Activated naive CD8-positive, alpha-beta T cell (primary cell): ENCODE measurements at regions not wholly inside any gene's neighbourhood (a gene's known extent, or its start where the extent isn't known, plus 50 kb on each side); places are given as distances from the start of the nearest gene placed in this dataset.
"Not testable (repeated sequence)": the region's sequence is repeated elsewhere in the genome, so short reads cannot be mapped to it uniquely, and the experiment has no call there.

Experiments
- H3K27ac Mint-ChIP-seq: one replicate; pipeline ENCODE4 v1.8.0; 2021; ENCODE audit warnings: mixed read lengths
- H3K27me3 Mint-ChIP-seq: one replicate; pipeline ENCODE4 v1.8.0; 2021; ENCODE audit warnings: mixed read lengths
- H3K36me3 Mint-ChIP-seq: one replicate; pipeline ENCODE4 v1.8.0; 2021; ENCODE audit warnings: mixed read lengths
- H3K4me1 Mint-ChIP-seq: one replicate; pipeline ENCODE4 v1.8.0; 2021; ENCODE audit warnings: low read depth, mixed read lengths
- H3K4me3 Mint-ChIP-seq: one replicate; pipeline ENCODE4 v1.8.0; 2021; ENCODE audit warnings: mild to moderate bottlenecking, mixed read lengths
- H3K9me3 Mint-ChIP-seq: one replicate; pipeline ENCODE4 v1.8.0; 2021; ENCODE audit warnings: low read depth, mixed read lengths

DNA sequence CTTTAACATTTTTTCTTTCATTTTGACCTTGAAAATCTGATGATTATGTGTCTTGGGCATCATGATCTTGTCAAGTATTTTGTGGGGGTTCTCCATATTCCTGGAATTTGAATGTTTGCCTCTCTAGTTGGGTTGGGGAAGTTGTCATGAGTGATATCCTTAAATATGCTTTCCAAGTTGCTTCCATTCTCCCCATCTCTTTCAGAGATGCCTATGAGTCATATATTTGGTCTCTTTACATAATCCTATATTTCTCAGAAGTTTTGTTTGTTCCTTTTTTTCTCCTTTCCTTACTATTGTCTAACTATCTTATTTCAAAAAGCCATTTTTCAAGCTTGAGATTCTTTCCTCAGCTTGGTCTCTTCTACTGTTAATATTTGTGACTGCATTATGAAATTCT lies 69.0 kb upstream of the CCDC80 start:
- no peak overlapping the region for H3K27ac Mint-ChIP-seq
- H3K27me3 Mint-ChIP-seq, result peaks cover 2% of the 10 kb centered on the region
- H3K4me3 Mint-ChIP-seq, result no peak overlapping the region
- no peaks in the 10 kb centered on the region for H3K36me3 Mint-ChIP-seq
- H3K4me1 Mint-ChIP-seq, result no peaks in the 10 kb centered on the region
- H3K9me3 Mint-ChIP-seq, result no peaks in the 10 kb centered on the region

DNA sequence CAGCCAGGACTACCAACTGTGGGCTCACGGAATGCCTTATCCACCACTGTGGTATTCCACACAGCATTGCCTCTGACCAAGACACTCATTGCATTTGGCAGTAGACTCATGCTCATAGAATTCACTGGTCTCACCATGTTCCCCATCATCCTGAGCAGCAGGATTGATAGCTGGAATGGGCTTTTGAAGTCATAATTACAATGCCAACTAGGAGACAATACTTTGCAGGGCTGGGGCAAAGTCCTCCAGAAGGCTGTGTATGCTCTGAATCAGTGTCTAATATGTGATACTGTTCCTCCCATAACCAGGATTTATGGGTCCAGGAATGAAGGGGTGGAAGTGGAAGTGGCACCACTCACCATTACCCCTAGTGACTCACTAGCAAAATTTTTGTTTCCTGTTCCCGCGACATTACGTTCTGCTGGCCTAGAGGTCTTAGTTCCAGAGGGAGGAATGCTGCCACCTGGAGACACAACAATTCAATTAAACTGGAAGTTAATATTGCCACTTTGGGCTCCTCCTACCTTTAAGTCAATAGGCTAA lies 58.6 kb upstream of the CCDC80 start:
- no peaks in the 10 kb centered on the region for H3K9me3 Mint-ChIP-seq
- no peak overlapping the region for H3K4me3 Mint-ChIP-seq
- no peaks in the 10 kb centered on the region for H3K36me3 Mint-ChIP-seq
- no peak overlapping the region for H3K27ac Mint-ChIP-seq
- peaks cover 5% of the 10 kb centered on the region for H3K27me3 Mint-ChIP-seq
- no peaks in the 10 kb centered on the region for H3K4me1 Mint-ChIP-seq

- not testable (repeated sequence) for H3K4me3 Mint-ChIP-seq, H3K4me1 Mint-ChIP-seq, H3K36me3 Mint-ChIP-seq, H3K27ac Mint-ChIP-seq, H3K9me3 Mint-ChIP-seq, H3K27me3 Mint-ChIP-seq
Observed at GRCh38 chr3:112698442-112698841, 57.5 kb upstream of the CCDC80 start.

GRCh38 chr3:112696244-112696643 lies 55.3 kb upstream of the CCDC80 start:
- not testable (repeated sequence) for H3K27me3 Mint-ChIP-seq, H3K4me1 Mint-ChIP-seq, H3K9me3 Mint-ChIP-seq, H3K36me3 Mint-ChIP-seq, H3K27ac Mint-ChIP-seq, H3K4me3 Mint-ChIP-seq

GRCh38 chr3:112695377-112696108 lies 54.6 kb upstream of the CCDC80 start:
- H3K27me3 Mint-ChIP-seq, H3K9me3 Mint-ChIP-seq, H3K36me3 Mint-ChIP-seq, H3K27ac Mint-ChIP-seq, H3K4me3 Mint-ChIP-seq, H3K4me1 Mint-ChIP-seq: not testable (repeated sequence)

DNA sequence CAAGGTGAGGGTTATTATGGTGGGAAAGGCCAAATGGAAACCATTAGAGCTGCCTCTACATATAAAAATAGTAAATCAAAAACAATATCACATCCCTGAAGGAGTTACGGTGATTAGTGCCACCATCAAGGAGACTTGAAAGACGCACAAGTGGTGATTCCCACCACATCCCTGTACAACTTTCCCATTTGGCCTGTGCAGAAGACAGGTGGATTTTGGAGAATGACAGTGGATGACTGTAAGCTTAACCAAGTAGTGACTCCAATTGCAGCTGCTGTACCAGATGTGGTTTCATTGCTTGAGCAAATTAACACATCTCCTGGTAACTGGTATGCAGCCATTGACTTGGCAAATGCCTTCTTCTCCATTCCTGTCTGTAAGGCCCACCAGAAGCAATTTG lies 54.0 kb upstream of the CCDC80 start:
- not testable (repeated sequence) for H3K27me3 Mint-ChIP-seq, H3K9me3 Mint-ChIP-seq, H3K4me3 Mint-ChIP-seq, H3K27ac Mint-ChIP-seq, H3K4me1 Mint-ChIP-seq, H3K36me3 Mint-ChIP-seq

DNA sequence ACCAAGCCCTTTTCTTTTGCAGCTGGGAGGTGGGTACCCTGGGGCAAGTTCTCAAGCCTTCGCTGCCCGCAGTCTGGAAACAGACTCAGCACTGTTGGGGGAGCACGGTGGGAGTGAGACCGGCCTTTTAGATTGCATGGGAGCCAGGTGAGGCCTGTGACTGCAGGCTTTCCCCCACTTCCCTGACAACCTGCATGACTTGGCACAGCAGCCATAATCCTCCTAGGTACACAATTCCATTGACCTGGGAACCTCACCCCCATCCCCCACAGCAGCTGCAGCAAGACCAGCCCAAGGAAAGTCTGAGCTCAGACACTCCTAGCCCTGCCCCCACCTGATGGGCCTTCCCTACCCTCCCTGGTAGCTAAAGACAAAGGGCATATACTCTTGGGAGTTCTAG lies 52.2 kb upstream of the CCDC80 start:
- Mint-ChIP-seq H3K36me3 (no peaks in the 10 kb centered on the region), H3K27ac (no peak overlapping the region), H3K9me3 (no peaks in the 10 kb centered on the region), H3K4me1 (peaks cover 7% of the 10 kb centered on the region), H3K27me3 (peaks cover 1% of the 10 kb centered on the region), H3K4me3 (no peak overlapping the region)
